Thyroid gland (tissue), 4 donors: ENCODE measurements at regions not wholly inside any gene's neighbourhood (a gene's known extent, or its start where the extent isn't known, plus 50 kb on each side); places are given as distances from the start of the nearest gene placed in this dataset.

ENCODE experiments used
- DNase-seq, 2 donors: peaks; one replicate each; pipeline ENCODE4 v3.0.0-alpha.2; 2019
- H3K27ac ChIP-seq, 3 donors: fragments of 200-600 bp; sonication (generic); 1 replicate in 2 of 3; 2 replicates in 1 of 3; pipeline ENCODE4 v1.5.1; 2016 to 2019; ENCODE audit warnings: mild to moderate bottlenecking in 1 of 3, moderate library complexity in 1 of 3
- H3K27me3 ChIP-seq: fragments of 200-600 bp; sonication (generic); one replicate; pipeline ENCODE4 v1.5.1; 2019
- H3K36me3 ChIP-seq, 2 donors: fragments of 200-600 bp; sonication (generic); one replicate each; pipeline ENCODE4 v1.5.1; 2016 to 2019
- H3K4me1 ChIP-seq, 2 donors: fragments of 200-600 bp; sonication (generic); one replicate each; pipeline ENCODE4 v1.5.1; 2017 to 2019
- H3K4me3 ChIP-seq, 3 donors: fragments of 200-600 bp; sonication (generic); replicated peaks in 1 of 3; 1 replicate in 2 of 3; 2 replicates in 1 of 3; pipeline ENCODE4 v1.5.1; 2016; ENCODE audit warnings: mild to moderate bottlenecking in 1 of 3
- H3K9me3 ChIP-seq: fragments of 200-600 bp; sonication (generic); one replicate; pipeline ENCODE4 v1.5.1; 2017
- POLR2A ChIP-seq, 2 donors: fragments of 450-650 bp; IDR thresholded peaks; one replicate each; pipeline ENCODE4 v1.6.1; 2017; ENCODE audit warnings: antibody characterized with exemption in 2 of 2, mild to moderate bottlenecking in 2 of 2, moderate library complexity in 1 of 2
- WGBS, 2 donors: methylation state at CpG; one replicate each; pipeline ENCODE4 v1.1.5; 2017; 5-methylcytosine and 5-hydroxymethylcytosine counted together
- intact Hi-C: fragments of 100-400 bp; cut with DNase I; formaldehyde crosslinking; loops from one replicate; pipeline ENCODE4 v1.15.1; 2023
- TF ChIP-seq, protein P1 (sequence below), 6 experiments: fragments of 200-600 bp in 3 of 6; fragments of 450-650 bp in 3 of 6; sonication (generic) in 3 of 6; IDR thresholded peaks; one replicate each; pipeline ENCODE4 v1.5.1; 2016 to 2019; ENCODE audit warnings: antibody characterized with exemption in 6 of 6, mild to moderate bottlenecking in 2 of 6, inconsistent platforms in 1 of 6, moderate library complexity in 1 of 6

DNA sequence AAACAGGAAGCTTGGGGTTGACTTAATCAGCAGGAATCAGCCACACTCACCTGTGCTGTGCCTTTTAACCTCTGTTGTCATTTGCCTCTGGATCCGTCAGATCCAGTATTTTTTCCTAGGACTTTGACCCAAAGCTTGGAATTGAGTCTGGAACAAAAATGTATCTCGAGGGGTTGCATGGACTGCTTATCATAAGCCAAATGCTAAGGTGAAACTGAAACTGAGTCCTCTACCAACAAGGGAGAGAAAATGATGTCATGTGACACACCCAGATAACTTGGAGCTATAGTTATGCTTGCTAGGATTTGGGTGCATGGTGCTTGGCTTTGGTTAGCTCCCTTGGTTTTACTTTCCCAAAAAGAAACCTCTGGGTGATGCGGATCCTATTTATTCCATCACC, 2158.6 kb upstream of the PIK3C3 start:
- peaks cover 0 to 4% of the 10 kb centered on the region in 2 donors for H3K4me1 ChIP-seq
- 92 to 95% methylated on average over 3 of the region's 3 CpGs for WGBS, 2 donors
- TF ChIP-seq, protein P1, sequence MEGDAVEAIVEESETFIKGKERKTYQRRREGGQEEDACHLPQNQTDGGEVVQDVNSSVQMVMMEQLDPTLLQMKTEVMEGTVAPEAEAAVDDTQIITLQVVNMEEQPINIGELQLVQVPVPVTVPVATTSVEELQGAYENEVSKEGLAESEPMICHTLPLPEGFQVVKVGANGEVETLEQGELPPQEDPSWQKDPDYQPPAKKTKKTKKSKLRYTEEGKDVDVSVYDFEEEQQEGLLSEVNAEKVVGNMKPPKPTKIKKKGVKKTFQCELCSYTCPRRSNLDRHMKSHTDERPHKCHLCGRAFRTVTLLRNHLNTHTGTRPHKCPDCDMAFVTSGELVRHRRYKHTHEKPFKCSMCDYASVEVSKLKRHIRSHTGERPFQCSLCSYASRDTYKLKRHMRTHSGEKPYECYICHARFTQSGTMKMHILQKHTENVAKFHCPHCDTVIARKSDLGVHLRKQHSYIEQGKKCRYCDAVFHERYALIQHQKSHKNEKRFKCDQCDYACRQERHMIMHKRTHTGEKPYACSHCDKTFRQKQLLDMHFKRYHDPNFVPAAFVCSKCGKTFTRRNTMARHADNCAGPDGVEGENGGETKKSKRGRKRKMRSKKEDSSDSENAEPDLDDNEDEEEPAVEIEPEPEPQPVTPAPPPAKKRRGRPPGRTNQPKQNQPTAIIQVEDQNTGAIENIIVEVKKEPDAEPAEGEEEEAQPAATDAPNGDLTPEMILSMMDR (IDR thresholded peaks at IDR 0.05), result no peak
- TF ChIP-seq POLR2A (IDR thresholded peaks at IDR 0.05), result no peak
- no peak for DNase-seq
- intact Hi-C loops, result no loop called here
- H3K27me3 ChIP-seq, result no peaks in the 10 kb centered on the region
- no peaks in the 10 kb centered on the region for H3K36me3 ChIP-seq
- H3K4me3 ChIP-seq, result no peak overlapping the region
- no peaks in the 10 kb centered on the region for H3K9me3 ChIP-seq
- H3K27ac ChIP-seq, result no peak overlapping the region

DNA sequence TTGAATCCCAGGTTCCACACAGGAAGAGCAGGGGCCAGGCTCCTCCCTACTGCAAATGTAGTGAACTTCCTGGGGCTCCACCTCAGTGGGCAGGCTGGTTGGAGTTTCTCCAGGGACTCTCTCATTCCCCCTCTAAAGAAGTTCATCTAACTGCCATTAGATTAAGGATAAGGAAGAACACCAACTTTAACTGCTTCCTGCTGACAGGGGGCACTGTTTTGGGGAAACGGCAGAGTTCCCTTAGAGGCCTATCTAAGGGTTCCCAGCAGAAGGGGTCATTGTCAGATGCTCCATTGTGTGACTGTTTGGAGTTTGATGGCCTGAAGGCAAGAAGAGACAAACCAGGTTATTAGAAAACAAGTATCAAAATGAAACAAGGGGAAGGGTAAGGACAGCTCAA, 2159.7 kb upstream of the PIK3C3 start:
- no peak overlapping the region for H3K4me3 ChIP-seq
- no peaks in the 10 kb centered on the region for H3K36me3 ChIP-seq
- intact Hi-C loops, result no loop called here
- TF ChIP-seq, protein P1 (IDR thresholded peaks at IDR 0.05), result no peak
- TF ChIP-seq POLR2A (IDR thresholded peaks at IDR 0.05), result no peak
- DNase-seq, result no peak
- H3K27me3 ChIP-seq, result no peaks in the 10 kb centered on the region
- WGBS, 2 donors, result 14 to 73% methylated on average over 1 of the region's 1 CpG
- H3K4me1 ChIP-seq, result peaks cover 0 to 2% of the 10 kb centered on the region in 2 donors
- H3K27ac ChIP-seq, result no peak overlapping the region
- H3K9me3 ChIP-seq, result no peaks in the 10 kb centered on the region

DNA sequence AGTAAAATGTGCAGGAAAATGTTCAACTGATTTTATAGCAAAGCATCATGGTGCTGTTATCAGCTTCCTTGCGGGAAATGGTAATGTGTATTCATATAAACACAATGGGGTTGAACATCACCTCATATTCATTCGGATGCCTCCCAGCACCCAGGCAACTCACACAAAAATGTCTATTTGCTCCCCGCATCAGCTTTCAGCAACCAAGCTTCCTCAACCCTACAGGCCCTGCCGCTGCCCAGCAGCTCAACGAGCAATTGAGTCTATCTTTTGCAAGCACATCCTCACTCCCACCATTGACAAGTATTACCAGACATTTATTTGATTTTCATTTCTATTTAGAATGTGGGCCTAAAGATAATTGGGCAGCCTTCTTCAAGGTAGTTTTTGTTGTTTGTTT, 2161.4 kb upstream of the PIK3C3 start:
- DNase-seq, result no peak
- no peaks in the 10 kb centered on the region for H3K9me3 ChIP-seq
- WGBS, 2 donors, result 94 to 95% methylated on average over 5 of the region's 5 CpGs
- intact Hi-C loops, result no loop called here
- no peak for TF ChIP-seq POLR2A (IDR thresholded peaks at IDR 0.05)
- TF ChIP-seq, protein P1 (IDR thresholded peaks at IDR 0.05), result no peak
- no peaks in the 10 kb centered on the region for H3K27me3 ChIP-seq
- H3K27ac ChIP-seq, result no peak overlapping the region
- H3K4me3 ChIP-seq, result no peak overlapping the region
- H3K36me3 ChIP-seq, result no peaks in the 10 kb centered on the region
- no peaks in the 10 kb centered on the region for H3K4me1 ChIP-seq

DNA sequence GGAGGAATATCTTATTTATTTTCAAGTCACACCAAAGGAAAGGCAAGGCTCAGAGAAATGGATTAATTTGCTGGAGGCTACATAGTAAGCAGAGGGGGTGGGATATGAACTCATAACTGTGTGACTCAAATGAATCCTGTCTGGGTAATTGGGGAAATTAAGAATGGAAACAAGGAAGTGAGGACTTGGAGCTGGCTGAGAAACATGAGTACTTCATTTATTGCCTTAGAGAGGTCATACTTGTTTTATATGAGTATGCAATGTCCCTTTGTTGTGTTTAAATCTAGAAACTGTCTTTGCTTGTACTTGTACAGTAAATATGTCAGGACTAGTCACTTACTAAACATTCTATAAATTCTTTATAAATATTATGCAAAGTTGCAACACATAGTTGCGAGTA, 2166.7 kb upstream of the PIK3C3 start:
- no peak overlapping the region for H3K27ac ChIP-seq
- H3K4me3 ChIP-seq, result no peak overlapping the region
- WGBS, 2 donors, result 91 to 97% methylated on average over 1 of the region's 1 CpG
- no peaks in the 10 kb centered on the region for H3K9me3 ChIP-seq
- no peaks in the 10 kb centered on the region for H3K36me3 ChIP-seq
- H3K27me3 ChIP-seq, result no peaks in the 10 kb centered on the region
- no peak for DNase-seq
- no peaks in the 10 kb centered on the region for H3K4me1 ChIP-seq
- intact Hi-C loops, result no loop called here
- TF ChIP-seq, protein P1 (IDR thresholded peaks at IDR 0.05), result no peak
- no peak for TF ChIP-seq POLR2A (IDR thresholded peaks at IDR 0.05)

DNA sequence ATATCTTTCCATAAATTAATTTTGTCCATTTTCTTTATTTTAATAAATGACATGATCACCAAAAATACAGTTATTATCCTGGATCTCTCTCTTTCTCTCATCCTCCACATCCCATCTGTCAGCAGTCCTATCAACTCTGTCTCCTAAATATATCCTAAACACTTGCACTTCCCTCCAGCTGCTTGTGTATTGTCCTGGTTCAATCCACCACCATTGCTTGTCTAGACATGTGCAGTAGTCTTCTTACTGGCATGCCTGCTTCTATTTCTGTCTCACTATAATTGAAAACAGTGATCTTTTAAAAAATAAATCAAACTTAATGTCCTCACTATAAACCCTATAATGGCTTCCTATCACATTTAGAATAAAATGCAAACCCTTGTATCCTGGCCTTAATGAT, 2168.6 kb upstream of the PIK3C3 start:
- Histone ChIP-seq H3K36me3 (no peaks in the 10 kb centered on the region), H3K27me3 (no peaks in the 10 kb centered on the region), H3K4me3 (no peak overlapping the region), H3K9me3 (no peaks in the 10 kb centered on the region), H3K4me1 (no peaks in the 10 kb centered on the region), H3K27ac (no peak overlapping the region)
- DNase-seq, result no peak
- intact Hi-C loops, result no loop called here
- no peak for TF ChIP-seq POLR2A (IDR thresholded peaks at IDR 0.05)
- TF ChIP-seq, protein P1 (IDR thresholded peaks at IDR 0.05), result no peak
